Suprapubic skin (tissue), 4 donors: ENCODE measurements at regions not wholly inside any gene's neighbourhood (a gene's known extent, or its start where the extent isn't known, plus 50 kb on each side); places are given as distances from the start of the nearest gene placed in this dataset.
"Not testable (repeated sequence)": the region's sequence is repeated elsewhere in the genome, so short reads cannot be mapped to it uniquely, and the experiment has no call there.

ENCODE experiments used
- DNase-seq, 2 donors: peaks; one replicate each; pipeline ENCODE4 v3.0.0-alpha.2; 2019; ENCODE audit warnings: low spot score in 2 of 2
- H3K27ac ChIP-seq: fragments of 200-600 bp; sonication (generic); one replicate; pipeline ENCODE4 v1.5.1; 2019
- H3K27me3 ChIP-seq: fragments of 200-600 bp; sonication (generic); one replicate; pipeline ENCODE4 v1.5.1; 2019
- H3K36me3 ChIP-seq: fragments of 200-600 bp; sonication (generic); one replicate; pipeline ENCODE4 v1.5.1; 2019
- H3K4me1 ChIP-seq: fragments of 200-600 bp; sonication (generic); one replicate; pipeline ENCODE4 v1.5.1; 2019
- H3K4me3 ChIP-seq: fragments of 200-600 bp; sonication (generic); one replicate; pipeline ENCODE4 v1.5.1; 2019; ENCODE audit warnings: mild to moderate bottlenecking
- H3K9me3 ChIP-seq: fragments of 200-600 bp; sonication (generic); one replicate; pipeline ENCODE4 v1.5.1; 2019
- EP300 ChIP-seq: sonication (generic); formaldehyde crosslinking; IDR thresholded peaks from one replicate; pipeline ENCODE4 v1.6.1; 2017; ENCODE audit warnings: antibody characterized with exemption
- POLR2A ChIP-seq, 2 donors: fragments of 450-650 bp; IDR thresholded peaks; one replicate each; pipeline ENCODE4 v1.6.1; 2017; ENCODE audit warnings: antibody characterized with exemption in 2 of 2, mild to moderate bottlenecking in 2 of 2, moderate library complexity in 2 of 2
- POLR2AphosphoS5 ChIP-seq, 3 donors: sonication (generic); formaldehyde crosslinking; IDR thresholded peaks; one replicate each; pipeline ENCODE4 v1.6.1; 2017; ENCODE audit warnings: antibody characterized with exemption in 3 of 3
- WGBS: methylation state at CpG from one replicate; pipeline ENCODE4 v1.1.5; 2018; 5-methylcytosine and 5-hydroxymethylcytosine counted together
- TF ChIP-seq, protein P1 (sequence below), 2 donors: fragments of 200-600 bp in 1 of 2; fragments of 450-650 bp in 1 of 2; sonication (generic) in 1 of 2; IDR thresholded peaks; one replicate each; pipeline ENCODE4 v1.5.1; 2016 to 2019; ENCODE audit warnings: antibody characterized with exemption in 2 of 2, mild to moderate bottlenecking in 1 of 2, moderate library complexity in 1 of 2

DNA sequence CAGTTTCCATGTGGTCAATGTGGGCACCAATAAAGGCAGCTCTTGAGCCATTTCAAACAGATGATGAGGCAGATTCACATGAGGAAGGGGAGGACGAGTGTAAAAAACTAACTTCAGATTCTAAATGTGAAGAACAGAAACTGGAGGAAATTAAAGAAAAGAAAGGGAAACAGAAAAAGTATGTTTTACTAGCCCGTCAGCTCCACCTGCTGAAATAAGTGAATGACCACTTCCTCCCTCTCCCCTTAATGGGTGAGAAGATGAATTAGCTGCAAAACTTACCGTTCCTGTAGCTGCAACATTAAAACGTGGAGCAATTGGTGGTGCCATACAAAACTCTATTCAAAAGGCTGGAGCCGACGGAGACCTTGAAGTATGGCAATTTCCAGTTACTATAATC, 203.5 kb downstream of the UXS1 start:
- 83% methylated on average over 6 of the region's 6 CpGs for WGBS
- Histone ChIP-seq H3K27ac (no peak overlapping the region), H3K9me3 (peaks cover 31% of the 10 kb centered on the region), H3K4me3 (no peak overlapping the region), H3K27me3 (no peaks in the 10 kb centered on the region), H3K4me1 (no peaks in the 10 kb centered on the region), H3K36me3 (no peaks in the 10 kb centered on the region)
- no peak for DNase-seq
- TF ChIP-seq, protein P1, sequence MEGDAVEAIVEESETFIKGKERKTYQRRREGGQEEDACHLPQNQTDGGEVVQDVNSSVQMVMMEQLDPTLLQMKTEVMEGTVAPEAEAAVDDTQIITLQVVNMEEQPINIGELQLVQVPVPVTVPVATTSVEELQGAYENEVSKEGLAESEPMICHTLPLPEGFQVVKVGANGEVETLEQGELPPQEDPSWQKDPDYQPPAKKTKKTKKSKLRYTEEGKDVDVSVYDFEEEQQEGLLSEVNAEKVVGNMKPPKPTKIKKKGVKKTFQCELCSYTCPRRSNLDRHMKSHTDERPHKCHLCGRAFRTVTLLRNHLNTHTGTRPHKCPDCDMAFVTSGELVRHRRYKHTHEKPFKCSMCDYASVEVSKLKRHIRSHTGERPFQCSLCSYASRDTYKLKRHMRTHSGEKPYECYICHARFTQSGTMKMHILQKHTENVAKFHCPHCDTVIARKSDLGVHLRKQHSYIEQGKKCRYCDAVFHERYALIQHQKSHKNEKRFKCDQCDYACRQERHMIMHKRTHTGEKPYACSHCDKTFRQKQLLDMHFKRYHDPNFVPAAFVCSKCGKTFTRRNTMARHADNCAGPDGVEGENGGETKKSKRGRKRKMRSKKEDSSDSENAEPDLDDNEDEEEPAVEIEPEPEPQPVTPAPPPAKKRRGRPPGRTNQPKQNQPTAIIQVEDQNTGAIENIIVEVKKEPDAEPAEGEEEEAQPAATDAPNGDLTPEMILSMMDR (IDR thresholded peaks at IDR 0.05) = no peak
- TF ChIP-seq EP300 (no peak), POLR2AphosphoS5 (IDR thresholded peaks at IDR 0.05) (no peak), POLR2A (IDR thresholded peaks at IDR 0.05) (no peak)

DNA sequence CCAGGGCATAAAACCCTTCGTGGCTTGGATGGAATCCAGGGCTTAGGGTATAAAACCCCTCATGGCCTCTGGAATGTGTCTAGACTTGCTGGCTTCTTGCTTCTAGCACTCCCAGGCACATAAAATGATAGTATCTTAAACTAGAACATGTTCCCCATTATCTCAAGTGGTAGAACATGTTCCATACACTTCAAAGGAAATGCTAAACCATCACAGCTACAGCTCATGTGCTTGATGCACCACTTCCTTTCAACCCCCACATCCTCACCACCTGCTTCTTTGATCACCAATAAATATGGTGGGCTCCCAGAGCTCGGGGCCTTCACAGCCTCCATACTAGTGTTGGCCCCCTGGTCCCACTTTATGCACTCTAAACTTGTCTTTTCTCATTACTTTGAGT, 204.3 kb downstream of the UXS1 start:
- DNase-seq, H3K27ac ChIP-seq, H3K27me3 ChIP-seq, H3K4me1 ChIP-seq, H3K36me3 ChIP-seq, H3K4me3 ChIP-seq: not testable (repeated sequence)
- 45% methylated on average over 2 of the region's 2 CpGs for WGBS
- H3K9me3 ChIP-seq = peaks cover 23% of the 10 kb centered on the region

DNA sequence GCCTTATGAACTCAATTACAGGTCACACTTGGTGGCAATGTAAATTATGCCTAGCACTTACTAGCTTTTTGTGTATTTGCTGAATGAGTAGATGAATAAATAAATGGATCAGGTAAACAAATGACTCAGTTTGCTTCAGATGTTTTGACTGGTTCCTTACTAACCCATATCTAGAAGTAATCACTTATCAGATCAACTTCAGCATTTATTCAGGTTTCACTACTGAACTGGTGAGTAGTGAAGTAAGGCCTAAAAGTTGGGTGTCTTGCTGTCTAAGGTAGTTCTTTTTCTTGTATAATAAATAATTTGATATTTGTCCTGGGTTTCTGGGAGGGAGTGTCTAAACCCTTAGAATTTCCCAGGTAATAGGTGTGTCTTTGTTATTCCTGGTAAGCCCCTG, 205.0 kb downstream of the UXS1 start:
- no peak for DNase-seq
- H3K9me3 ChIP-seq = peaks cover 15% of the 10 kb centered on the region
- H3K4me3 ChIP-seq = no peak overlapping the region
- H3K4me1 ChIP-seq = no peaks in the 10 kb centered on the region
- H3K27ac ChIP-seq = no peak overlapping the region
- TF ChIP-seq, protein P1 (IDR thresholded peaks at IDR 0.05) = no peak
- TF ChIP-seq POLR2A (IDR thresholded peaks at IDR 0.05) (no peak), POLR2AphosphoS5 (IDR thresholded peaks at IDR 0.05) (no peak), EP300 (no peak)
- H3K27me3 ChIP-seq = no peaks in the 10 kb centered on the region
- H3K36me3 ChIP-seq = no peaks in the 10 kb centered on the region

DNA sequence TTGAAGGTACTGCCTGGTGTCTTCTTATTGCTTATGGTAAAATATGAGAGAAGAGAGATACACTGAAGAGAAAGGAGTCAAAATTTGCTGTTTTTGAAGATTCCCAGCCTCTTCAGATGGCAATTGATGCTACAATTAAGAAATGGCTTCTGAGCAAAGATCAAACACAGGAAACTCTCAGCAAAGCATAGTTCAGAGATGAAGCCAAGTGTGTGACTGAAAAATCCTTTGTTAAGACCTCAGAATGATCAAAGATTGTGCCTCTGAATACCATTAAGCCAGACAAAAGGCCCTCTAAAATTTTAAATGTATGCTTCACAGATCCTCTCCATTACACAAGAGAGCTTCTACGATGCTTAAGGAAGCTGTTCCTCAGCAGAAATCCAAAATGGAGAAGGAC, 216.3 kb downstream of the UXS1 start:
- H3K4me1 ChIP-seq = no peaks in the 10 kb centered on the region
- 97% methylated on average over 1 of the region's 1 CpG for WGBS
- H3K27ac ChIP-seq = no peak overlapping the region
- no peaks in the 10 kb centered on the region for H3K36me3 ChIP-seq
- no peak overlapping the region for H3K4me3 ChIP-seq
- no peaks in the 10 kb centered on the region for H3K27me3 ChIP-seq
- DNase-seq = no peak
- TF ChIP-seq EP300 (no peak), POLR2AphosphoS5 (IDR thresholded peaks at IDR 0.05) (no peak), POLR2A (IDR thresholded peaks at IDR 0.05) (no peak)
- TF ChIP-seq, protein P1 (IDR thresholded peaks at IDR 0.05) = no peak
- H3K9me3 ChIP-seq = no peaks in the 10 kb centered on the region

DNA sequence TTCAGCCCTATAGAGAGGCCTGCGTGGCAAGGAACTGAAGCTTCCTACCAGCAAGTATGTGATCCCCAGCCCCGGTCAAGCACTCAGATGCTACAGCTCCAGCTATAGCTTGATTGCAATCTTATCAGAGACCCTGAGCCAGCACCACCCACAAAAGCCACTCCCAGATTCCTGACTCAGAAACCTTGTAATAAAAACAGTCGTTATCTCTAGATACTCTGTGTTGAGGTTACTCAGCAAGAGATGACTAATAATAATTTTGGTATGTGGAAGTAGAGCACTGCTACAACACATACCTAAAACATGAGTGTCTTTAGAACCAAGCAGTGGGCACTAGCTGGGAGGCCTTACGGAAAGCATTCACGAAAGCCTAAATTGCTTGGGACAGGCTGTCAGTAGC, 216.9 kb downstream of the UXS1 start:
- no peak for DNase-seq
- 79% methylated on average over 4 of the region's 5 CpGs for WGBS
- no peak overlapping the region for H3K27ac ChIP-seq

DNA sequence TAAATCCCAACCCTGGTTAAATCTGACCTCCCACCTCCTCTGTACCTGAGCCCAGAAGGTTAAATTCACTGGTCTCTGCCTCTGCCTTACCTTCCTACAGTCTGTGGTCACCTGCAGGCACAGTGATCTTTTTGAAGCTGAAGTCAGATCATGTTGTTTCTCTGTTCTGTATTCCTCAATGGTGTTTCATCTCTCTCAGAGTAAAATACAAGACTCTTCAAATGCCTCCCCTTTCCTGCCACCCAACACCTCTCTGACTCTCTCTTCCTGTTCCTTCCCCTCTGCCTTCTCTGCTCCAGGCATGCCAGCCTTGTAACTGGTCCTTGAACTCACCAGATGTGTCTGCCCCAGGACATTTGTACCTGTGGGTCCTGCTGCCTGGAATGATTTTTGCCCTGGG, 219.3 kb downstream of the UXS1 start:
- Histone ChIP-seq H3K4me3 (no peak overlapping the region), H3K4me1 (no peaks in the 10 kb centered on the region), H3K27me3 (no peaks in the 10 kb centered on the region), H3K36me3 (no peaks in the 10 kb centered on the region), H3K27ac (no peak overlapping the region), H3K9me3 (no peaks in the 10 kb centered on the region)
- DNase-seq = no peak
- TF ChIP-seq POLR2A (IDR thresholded peaks at IDR 0.05) = no peak
- TF ChIP-seq, protein P1 (IDR thresholded peaks at IDR 0.05) = no peak
- no peak for TF ChIP-seq POLR2AphosphoS5 (IDR thresholded peaks at IDR 0.05)
- TF ChIP-seq EP300 = no peak

More for the DNA sequence above, 216.9 kb downstream of the UXS1 start:
- no peaks in the 10 kb centered on the region for H3K27me3 ChIP-seq
- no peak overlapping the region for H3K4me3 ChIP-seq
- H3K4me1 ChIP-seq = no peaks in the 10 kb centered on the region
- no peaks in the 10 kb centered on the region for H3K36me3 ChIP-seq
- TF ChIP-seq, protein P1 (IDR thresholded peaks at IDR 0.05) = no peak
- TF ChIP-seq POLR2AphosphoS5 (IDR thresholded peaks at IDR 0.05) (no peak), EP300 (no peak), POLR2A (IDR thresholded peaks at IDR 0.05) (no peak)
- no peaks in the 10 kb centered on the region for H3K9me3 ChIP-seq
